ENCODE measurements at regions not wholly inside any gene's neighbourhood (a gene's known extent, or its start where the extent isn't known, plus 50 kb on each side); places are given as distances from the start of the nearest gene placed in this dataset.

GRCh38 chrX:73289039-73289438 lies 74.4 kb upstream of the NAP1L2 start:
- Histone ChIP-seq H3K27me3 (no peaks in the 10 kb centered on the region), H3K27ac (no peak overlapping the region), H3K4me3 (no peak overlapping the region), H3K9me3 (no peaks in the 10 kb centered on the region), H3K4me1 (no peaks in the 10 kb centered on the region), H3K36me3 (no peaks in the 10 kb centered on the region)
- TF ChIP-seq POLR2A (IDR thresholded peaks at IDR 0.05): no peak
- no peak for TF ChIP-seq CTCF (IDR thresholded peaks at IDR 0.05)
- intact Hi-C loops (cut with DNase I): no loop called here
- 55 to 100% methylated on average over 2 to 4 of the region's 7 CpGs for WGBS, 2 donors
- no peak for DNase-seq

GRCh38 chrX:73270753-73271152 lies 56.1 kb upstream of the NAP1L2 start:
- TF ChIP-seq POLR2A (IDR thresholded peaks at IDR 0.05) (no peak), CTCF (IDR thresholded peaks at IDR 0.05) (no peak)
- intact Hi-C loops (cut with DNase I): no loop called here
- H3K27ac ChIP-seq: no peak overlapping the region
- H3K4me1 ChIP-seq: peaks cover 0 to 16% (median 0%) of the 10 kb centered on the region in 3 donors
- no peaks in the 10 kb centered on the region for H3K27me3 ChIP-seq
- 75 to 81% methylated on average over 2 of the region's 2 CpGs for WGBS, 2 donors
- H3K36me3 ChIP-seq: no peaks in the 10 kb centered on the region
- DNase-seq: no peak
- no peaks in the 10 kb centered on the region for H3K9me3 ChIP-seq
- no peak overlapping the region for H3K4me3 ChIP-seq

DNA sequence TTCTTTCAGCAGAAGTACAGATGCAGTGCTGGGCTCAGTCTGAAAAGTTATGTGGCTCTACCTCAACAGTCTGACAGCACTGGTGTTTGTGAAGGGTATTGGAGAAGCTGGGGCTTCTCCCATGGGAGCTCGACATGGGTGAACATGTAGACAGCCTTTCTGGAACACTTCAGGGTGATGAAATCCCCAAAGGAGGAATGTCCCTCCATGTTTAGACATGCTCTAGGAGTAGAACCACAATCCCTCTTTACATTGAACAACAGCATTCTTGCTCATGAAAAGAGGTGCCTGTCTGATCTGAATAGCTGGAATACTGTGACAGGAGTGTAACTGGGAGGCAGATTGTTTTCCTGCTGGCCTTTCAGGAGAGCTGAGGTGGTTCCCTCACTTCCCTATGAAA lies 53.8 kb upstream of the NAP1L2 start:
- TF ChIP-seq POLR2A (IDR thresholded peaks at IDR 0.05) (no peak), CTCF (IDR thresholded peaks at IDR 0.05) (no peak)
- Histone ChIP-seq H3K4me3 (no peak overlapping the region), H3K27ac (peak overlapping the region in 1 of 4 donors; percentile 14), H3K27me3 (no peaks in the 10 kb centered on the region), H3K36me3 (no peaks in the 10 kb centered on the region), H3K4me1 (peaks cover 0 to 16% (median 0%) of the 10 kb centered on the region in 3 donors), H3K9me3 (no peaks in the 10 kb centered on the region)
- intact Hi-C loops (cut with DNase I): no loop called here
- 42% methylated on average over 1 of the region's 1 CpG; no CpG with 5 or more reads in 1 of the 2 donors for WGBS, 2 donors
- DNase-seq: no peak

GRCh38 chrX:73267979-73268378 lies 53.3 kb upstream of the NAP1L2 start:
- intact Hi-C loops (cut with DNase I): no loop called here
- DNase-seq: no peak

DNA sequence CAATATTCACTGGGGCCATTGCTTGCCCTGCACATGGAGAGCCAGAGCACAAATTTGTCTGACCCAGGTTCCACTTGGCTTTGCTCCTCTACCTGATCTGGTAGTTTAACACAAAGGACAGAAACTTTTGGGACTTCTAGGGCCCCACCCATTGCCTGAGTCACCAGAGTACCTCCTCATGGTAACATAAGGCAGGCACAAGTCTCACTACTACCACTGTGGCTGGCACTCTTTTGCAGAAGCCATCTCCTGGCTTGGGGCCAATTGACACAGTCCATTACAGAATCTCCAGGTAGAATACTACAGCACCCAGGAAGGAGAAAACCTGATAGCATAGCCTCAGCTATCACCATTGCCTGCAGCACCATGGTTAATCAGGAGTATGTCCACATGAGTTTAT lies 52.6 kb upstream of the NAP1L2 start:
- no peak for TF ChIP-seq POLR2A (IDR thresholded peaks at IDR 0.05)
- no peak for TF ChIP-seq CTCF (IDR thresholded peaks at IDR 0.05)
- Histone ChIP-seq H3K36me3 (no peaks in the 10 kb centered on the region), H3K27ac (no peak overlapping the region), H3K9me3 (no peaks in the 10 kb centered on the region), H3K27me3 (no peaks in the 10 kb centered on the region), H3K4me3 (no peak overlapping the region), H3K4me1 (peaks cover 0 to 16% (median 0%) of the 10 kb centered on the region in 3 donors)
- intact Hi-C loops (cut with DNase I): no loop called here
- DNase-seq: no peak

More at GRCh38 chrX:73267979-73268378, 53.3 kb upstream of the NAP1L2 start:
- H3K27me3 ChIP-seq: no peaks in the 10 kb centered on the region
- TF ChIP-seq POLR2A (IDR thresholded peaks at IDR 0.05) (no peak), CTCF (IDR thresholded peaks at IDR 0.05) (no peak)
- no peaks in the 10 kb centered on the region for H3K36me3 ChIP-seq
- peak overlapping the region in 1 of 4 donors; percentile 14 for H3K27ac ChIP-seq
- H3K4me1 ChIP-seq: peaks cover 0 to 16% (median 0%) of the 10 kb centered on the region in 3 donors
- no peak overlapping the region for H3K4me3 ChIP-seq
- H3K9me3 ChIP-seq: no peaks in the 10 kb centered on the region

All from esophagus squamous epithelium (tissue), 5 donors.